RWPE1 (cell line): ENCODE measurements at regions not wholly inside any gene's neighbourhood (a gene's known extent, or its start where the extent isn't known, plus 50 kb on each side); places are given as distances from the start of the nearest gene placed in this dataset.
A peak's percentile ranks its signal among the peaks of the same experiment; 100 is the strongest.
"Not testable (repeated sequence)": the region's sequence is repeated elsewhere in the genome, so short reads cannot be mapped to it uniquely, and the experiment has no call there.

Experiments
- CTCF ChIA-PET: fragments of 350-600 bp; sonication (Branson Sonifier 250); formaldehyde crosslinking; extraction: SDS; loops from one replicate; lab custom pipeline; 2021; lab: Yijun Ruan, JAX
- POLR2A ChIA-PET: fragments of 400-600 bp; formaldehyde crosslinking; extraction: SDS; loops from one replicate; lab custom pipeline; 2020; ENCODE audit warnings: antibody characterized with exemption; ENCODE audit not compliant: low non-redundant PET; lab: Yijun Ruan, JAX
- DNase-seq: peaks from one replicate; pipeline ENCODE4 v3.0.0; 2012; ENCODE audit warnings: low spot score
- H3K27ac ChIP-seq: fragments of 450-650 bp; 2 replicates; pipeline ENCODE4 v1.5.1; 2017
- TF ChIP-seq, protein P1 (sequence below): fragments of 450-650 bp; conservative IDR thresholded peaks from 2 replicates; pipeline ENCODE4 v1.5.1; 2017; ENCODE audit warnings: low read depth, mild to moderate bottlenecking

DNA sequence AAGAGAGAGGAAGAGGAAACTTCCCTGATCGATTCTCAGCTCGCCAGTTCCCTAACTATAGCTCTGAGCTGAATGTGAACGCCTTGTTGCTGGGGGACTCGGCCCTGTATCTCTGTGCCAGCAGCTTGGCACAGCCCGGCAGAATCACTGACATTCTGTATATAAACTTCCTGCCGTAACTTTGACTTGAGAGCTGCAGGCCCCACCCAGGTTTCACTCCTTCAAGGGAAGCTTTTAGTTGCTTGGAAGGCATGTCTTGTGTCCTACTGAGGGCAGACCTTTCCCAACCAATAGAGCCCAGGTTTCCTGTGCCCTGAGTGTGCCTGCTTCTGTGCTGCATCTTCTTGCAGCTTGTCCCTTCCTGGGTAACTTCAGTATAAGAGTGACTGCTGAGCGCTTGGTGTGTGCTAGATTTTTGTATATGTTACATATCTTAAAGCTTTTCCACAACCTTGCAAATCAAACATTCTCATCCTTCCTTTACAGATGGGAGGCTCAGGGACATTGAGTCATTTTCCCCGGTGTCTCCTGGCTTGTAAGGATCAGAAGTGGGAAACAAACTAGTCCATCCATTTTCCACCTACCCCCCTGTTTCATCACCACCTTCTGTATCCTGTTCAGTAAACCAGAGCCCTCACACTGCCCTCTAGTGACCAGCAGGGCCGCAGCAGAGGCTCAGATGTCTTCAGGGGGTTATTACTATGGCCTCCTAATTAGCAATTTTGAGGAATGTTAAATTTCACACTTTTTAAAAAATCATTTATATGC, 225.2 kb upstream of the PRSS58 start:
- TF ChIP-seq, protein P1, sequence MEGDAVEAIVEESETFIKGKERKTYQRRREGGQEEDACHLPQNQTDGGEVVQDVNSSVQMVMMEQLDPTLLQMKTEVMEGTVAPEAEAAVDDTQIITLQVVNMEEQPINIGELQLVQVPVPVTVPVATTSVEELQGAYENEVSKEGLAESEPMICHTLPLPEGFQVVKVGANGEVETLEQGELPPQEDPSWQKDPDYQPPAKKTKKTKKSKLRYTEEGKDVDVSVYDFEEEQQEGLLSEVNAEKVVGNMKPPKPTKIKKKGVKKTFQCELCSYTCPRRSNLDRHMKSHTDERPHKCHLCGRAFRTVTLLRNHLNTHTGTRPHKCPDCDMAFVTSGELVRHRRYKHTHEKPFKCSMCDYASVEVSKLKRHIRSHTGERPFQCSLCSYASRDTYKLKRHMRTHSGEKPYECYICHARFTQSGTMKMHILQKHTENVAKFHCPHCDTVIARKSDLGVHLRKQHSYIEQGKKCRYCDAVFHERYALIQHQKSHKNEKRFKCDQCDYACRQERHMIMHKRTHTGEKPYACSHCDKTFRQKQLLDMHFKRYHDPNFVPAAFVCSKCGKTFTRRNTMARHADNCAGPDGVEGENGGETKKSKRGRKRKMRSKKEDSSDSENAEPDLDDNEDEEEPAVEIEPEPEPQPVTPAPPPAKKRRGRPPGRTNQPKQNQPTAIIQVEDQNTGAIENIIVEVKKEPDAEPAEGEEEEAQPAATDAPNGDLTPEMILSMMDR = peak; percentile 83
- peak; percentile 25 for DNase-seq
- ChIA-PET POLR2A (no interaction called here), CTCF (interaction anchor here (1.0 to 1.5 kb wide), 2 partner anchors 23 to 108 kb away, joined by 3 to 4 read pairs; no protein-coding TSS in a partner anchor)
- H3K27ac ChIP-seq = no peak overlapping the region

DNA sequence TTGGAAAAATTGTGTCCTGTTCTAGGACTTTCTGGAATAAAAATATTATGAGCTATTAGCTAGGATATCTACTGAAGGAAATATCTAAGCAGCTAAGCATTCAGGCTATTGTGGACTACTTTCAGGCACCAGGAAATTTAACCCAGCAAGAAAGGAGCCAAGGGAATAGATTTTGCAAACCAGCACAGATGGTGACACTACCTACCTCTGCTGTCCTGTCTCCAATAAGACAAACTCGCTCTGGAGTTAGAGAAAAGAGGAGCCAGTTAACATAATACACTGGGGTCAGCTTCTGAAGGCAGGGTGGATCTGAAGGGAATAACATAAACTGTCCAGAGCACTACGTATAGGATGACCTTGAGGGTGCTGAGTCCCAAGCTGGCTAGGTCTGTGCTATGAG, 223.7 kb upstream of the PRSS58 start:
- ChIA-PET CTCF (interaction anchor here (0.7 to 1.5 kb wide), 2 partner anchors 22 to 225 kb away, joined by 3 to 4 read pairs; no protein-coding TSS in a partner anchor), POLR2A (no interaction called here)
- TF ChIP-seq, protein P1 = no peak
- DNase-seq = no peak
- H3K27ac ChIP-seq = no peak overlapping the region

DNA sequence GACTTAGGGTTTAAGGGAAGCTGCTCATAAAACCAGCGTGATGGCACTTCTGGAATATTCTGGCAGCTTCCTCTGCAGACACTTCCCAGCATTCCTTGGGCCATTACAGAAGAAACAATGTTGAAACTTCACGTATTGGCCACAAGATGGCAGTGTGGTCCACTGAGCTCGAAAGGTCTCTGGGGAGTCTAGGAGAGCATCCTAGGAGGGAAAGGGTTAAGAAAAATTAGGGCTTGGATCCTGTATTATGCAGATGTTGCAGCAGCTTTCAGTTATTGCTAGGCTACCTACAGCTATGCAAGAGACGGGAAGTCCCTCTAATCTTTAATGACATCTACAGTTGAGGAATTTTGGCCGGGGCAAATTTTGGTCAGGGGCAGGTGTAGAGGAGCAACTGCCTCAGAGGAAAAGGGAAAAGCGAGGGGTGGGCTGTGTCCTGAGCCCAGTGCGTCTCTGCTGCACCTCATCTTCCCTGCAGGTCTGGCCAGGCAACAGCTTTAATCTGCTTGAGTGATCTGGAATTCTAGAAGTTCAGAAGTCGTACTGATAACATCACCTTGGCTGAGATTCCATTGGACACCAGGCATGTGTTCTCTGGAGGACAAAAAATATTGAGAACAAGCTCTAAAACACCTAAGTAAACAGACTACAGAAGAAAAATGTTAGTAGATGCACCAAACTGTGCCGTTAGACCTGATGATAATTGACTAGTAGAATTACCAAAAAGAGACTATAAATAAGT, 220.8 kb upstream of the PRSS58 start:
- TF ChIP-seq, protein P1 = peak; percentile 68
- ChIA-PET CTCF (interaction anchor here (0.5 to 1.4 kb wide), 6 partner anchors 16 to 154 kb away, joined by 3 to 5 read pairs (median 4); no protein-coding TSS in a partner anchor), POLR2A (no interaction called here)
- peak; percentile 15 for DNase-seq
- H3K27ac ChIP-seq = no peak overlapping the region

DNA sequence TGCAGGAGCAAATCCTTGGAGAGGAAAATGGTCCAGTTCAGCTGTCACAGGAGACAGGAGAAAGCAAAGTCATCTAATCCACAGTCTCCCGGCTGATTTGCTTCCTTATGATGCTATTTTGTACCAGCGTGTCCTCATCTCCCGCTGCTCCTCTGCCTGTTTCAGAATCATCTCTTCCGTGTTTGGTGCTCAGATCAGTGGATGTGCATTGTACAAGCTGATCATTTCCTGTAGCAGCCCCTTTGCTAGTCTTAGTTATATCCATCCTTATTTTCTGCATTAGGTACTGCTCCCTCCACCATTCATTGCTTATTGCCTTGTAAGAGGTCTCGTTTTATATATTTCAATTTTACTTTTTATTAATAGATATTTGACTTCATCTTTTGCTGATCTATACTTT, 219.9 kb upstream of the PRSS58 start:
- CTCF ChIA-PET = interaction anchor here (0.6 to 1.4 kb wide), 4 partner anchors 16 to 128 kb away, joined by 3 to 5 read pairs (median 4); no protein-coding TSS in a partner anchor
- POLR2A ChIA-PET, DNase-seq, H3K27ac ChIP-seq: not testable (repeated sequence)

DNA sequence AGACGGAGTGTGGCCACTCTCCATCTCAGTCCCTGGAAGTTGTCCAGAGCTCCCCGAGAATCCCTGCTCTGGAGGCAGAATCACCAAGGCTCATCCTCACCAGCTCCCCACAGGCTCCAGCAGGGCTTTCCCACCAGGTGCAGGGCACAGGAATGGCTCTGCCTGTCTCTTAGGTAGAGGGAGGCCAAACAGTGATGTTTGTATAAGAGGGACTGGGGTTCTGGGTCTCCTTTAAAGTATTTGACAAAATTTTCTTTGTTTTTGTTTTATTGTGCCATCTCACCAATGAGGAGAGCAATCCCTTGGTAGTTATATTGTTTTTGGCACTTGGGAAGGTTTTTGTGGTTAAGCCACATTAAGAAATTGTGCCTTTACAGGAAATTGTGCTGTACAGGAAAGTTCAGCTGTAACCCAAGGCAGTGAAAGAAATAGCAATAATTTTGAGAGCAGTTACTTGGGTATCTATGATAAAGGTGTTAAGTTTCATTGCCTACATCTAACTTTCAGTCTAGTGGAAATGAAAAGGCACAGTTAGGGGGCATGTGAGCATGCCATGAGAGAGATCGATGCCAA, 219.3 kb upstream of the PRSS58 start:
- POLR2A ChIA-PET = no interaction called here
- CTCF ChIA-PET = no interaction called here
- TF ChIP-seq, protein P1 = no peak
- DNase-seq = no peak
- no peak overlapping the region for H3K27ac ChIP-seq

DNA sequence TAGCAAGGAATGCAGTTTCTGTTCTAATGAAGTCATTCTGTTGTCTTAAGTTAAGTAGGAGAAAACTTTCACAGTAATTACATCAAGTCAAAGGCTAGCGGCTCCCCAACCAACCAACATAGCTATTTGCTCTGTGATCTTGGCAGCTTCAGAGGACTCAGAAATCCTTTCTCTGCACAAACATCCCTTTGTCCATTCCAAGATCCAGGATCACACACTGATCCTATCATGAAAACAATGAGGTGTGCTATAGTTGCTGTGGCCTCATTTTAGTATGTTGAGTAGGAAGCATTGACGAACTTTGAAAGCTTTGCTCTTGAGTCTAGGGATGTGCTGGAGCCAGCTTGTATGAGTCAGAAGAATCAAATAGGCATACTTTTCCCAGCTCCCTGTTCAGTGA, 218.2 kb upstream of the PRSS58 start:
- H3K27ac ChIP-seq = no peak overlapping the region
- TF ChIP-seq, protein P1 = no peak
- ChIA-PET POLR2A (no interaction called here), CTCF (no interaction called here)
- no peak for DNase-seq
